ENCODE measurements at regions not wholly inside any gene's neighbourhood (a gene's known extent, or its start where the extent isn't known, plus 50 kb on each side); places are given as distances from the start of the nearest gene placed in this dataset.

DNA sequence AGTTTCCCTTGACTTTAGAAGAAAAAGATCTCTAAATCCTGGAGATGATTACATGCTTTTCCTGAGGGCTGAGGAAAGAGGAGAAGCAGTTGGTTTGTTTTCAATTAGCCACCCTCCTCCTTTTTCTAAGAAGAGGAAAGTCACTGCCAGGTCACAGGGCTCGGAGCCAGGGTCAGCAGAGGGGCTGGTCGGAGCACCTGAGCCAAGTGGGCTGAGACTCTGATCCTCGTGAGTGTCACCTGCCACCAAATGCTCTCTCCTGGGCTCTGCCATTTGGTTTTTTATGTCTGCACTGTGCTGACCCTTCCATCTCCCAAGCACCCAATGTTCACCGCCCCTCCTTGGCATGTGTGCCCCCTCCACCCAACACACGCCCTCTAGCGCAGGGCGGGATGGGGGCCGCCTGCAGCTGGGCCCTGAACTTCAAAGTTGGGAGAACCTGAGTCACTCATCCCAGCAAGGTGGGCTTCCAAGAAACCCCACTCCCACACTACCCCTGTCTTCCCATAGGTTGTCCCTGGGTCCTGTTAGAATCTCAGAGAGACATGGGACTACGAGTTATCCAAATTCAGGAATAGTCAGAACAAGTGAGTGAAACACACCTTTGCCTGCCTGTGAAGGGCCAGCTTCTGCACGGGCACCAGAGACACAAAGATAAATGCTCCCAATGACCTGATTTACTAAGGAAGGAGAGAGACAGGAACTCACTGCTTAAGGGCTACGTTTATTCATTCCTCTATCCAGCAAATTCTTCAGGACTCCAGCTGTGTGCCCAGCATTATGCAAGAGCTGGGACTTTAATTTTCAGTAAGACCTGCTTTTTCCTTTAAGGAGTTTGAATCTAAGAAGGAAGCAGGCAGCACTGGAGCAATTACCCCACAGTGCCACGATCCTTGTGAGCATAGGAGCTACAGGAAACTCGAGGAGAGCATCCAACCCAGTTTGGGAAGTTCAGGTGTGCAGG, 127.5 kb downstream of the RHOU start:
- Histone ChIP-seq H3F3A (ENCODE audit: insufficient read depth, low read depth) (no peaks in the 10 kb centered on the region), H3K79me2 (ENCODE audit: low read depth) (no peaks in the 10 kb centered on the region), H3K4me3 (no peak overlapping the region), H3K27ac (no peak overlapping the region), H4K20me1 (ENCODE audit: insufficient read depth) (no peaks in the 10 kb centered on the region), H3K4me1 (replicated peaks; ENCODE audit: insufficient read depth) (no peaks in the 10 kb centered on the region), H2AFZ (no peak overlapping the region), H3K27me3 (ENCODE audit: insufficient read depth, low read depth) (peaks cover 64% of the 10 kb centered on the region), H3K4me2 (no peak overlapping the region), H3K9me3 (ENCODE audit: insufficient read depth, low read depth) (no peaks in the 10 kb centered on the region), H3K9me2 (ENCODE audit: insufficient read depth) (no peaks in the 10 kb centered on the region), H3K36me3 (ENCODE audit: low read depth) (no peaks in the 10 kb centered on the region)
- DNase-seq = no peak
- ChIA-PET POLR2A (ENCODE audit: unreplicated experiment) (no interaction called here), CTCF (no interaction called here)
- TF ChIP-seq, protein P1, sequence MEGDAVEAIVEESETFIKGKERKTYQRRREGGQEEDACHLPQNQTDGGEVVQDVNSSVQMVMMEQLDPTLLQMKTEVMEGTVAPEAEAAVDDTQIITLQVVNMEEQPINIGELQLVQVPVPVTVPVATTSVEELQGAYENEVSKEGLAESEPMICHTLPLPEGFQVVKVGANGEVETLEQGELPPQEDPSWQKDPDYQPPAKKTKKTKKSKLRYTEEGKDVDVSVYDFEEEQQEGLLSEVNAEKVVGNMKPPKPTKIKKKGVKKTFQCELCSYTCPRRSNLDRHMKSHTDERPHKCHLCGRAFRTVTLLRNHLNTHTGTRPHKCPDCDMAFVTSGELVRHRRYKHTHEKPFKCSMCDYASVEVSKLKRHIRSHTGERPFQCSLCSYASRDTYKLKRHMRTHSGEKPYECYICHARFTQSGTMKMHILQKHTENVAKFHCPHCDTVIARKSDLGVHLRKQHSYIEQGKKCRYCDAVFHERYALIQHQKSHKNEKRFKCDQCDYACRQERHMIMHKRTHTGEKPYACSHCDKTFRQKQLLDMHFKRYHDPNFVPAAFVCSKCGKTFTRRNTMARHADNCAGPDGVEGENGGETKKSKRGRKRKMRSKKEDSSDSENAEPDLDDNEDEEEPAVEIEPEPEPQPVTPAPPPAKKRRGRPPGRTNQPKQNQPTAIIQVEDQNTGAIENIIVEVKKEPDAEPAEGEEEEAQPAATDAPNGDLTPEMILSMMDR (conservative IDR thresholded peaks at IDR 0.05) = no peak
- TF ChIP-seq EZH2 (IDR thresholded peaks at IDR 0.05; ENCODE audit: low read depth) = no peak
- intact Hi-C loops (cut with micrococcal nuclease; ENCODE audit: unreplicated experiment) = no loop called here
- no TSS peak for BruUV-seq (replicated peaks)

DNA sequence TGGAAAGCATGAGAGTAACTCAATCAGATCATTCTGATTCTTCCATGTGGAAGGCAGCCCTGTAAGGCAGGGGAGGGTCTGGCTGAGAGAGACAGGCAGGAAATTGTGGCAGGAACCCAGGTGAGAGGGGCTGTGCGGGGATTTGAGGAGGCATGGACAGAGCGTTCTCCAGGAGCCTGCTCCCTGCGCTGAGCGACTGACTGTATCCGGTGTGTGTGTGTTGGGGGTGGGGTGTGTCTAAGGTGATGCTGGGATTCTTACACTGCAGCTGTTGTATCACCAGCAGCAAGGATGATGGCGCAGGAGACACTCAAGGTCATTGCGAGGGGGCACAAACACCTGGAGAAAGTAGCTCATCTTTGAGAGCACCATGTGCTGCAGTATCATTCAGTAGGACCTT, 128.5 kb downstream of the RHOU start:
- Histone ChIP-seq H3F3A (ENCODE audit: insufficient read depth, low read depth) (no peaks in the 10 kb centered on the region), H2AFZ (no peak overlapping the region), H3K4me2 (no peak overlapping the region), H3K4me1 (replicated peaks; ENCODE audit: insufficient read depth) (no peaks in the 10 kb centered on the region), H3K4me3 (no peak overlapping the region), H4K20me1 (ENCODE audit: insufficient read depth) (no peaks in the 10 kb centered on the region), H3K79me2 (ENCODE audit: low read depth) (no peaks in the 10 kb centered on the region), H3K27me3 (ENCODE audit: insufficient read depth, low read depth) (peaks cover 66% of the 10 kb centered on the region), H3K36me3 (ENCODE audit: low read depth) (no peaks in the 10 kb centered on the region), H3K9me2 (ENCODE audit: insufficient read depth) (no peaks in the 10 kb centered on the region), H3K9me3 (ENCODE audit: insufficient read depth, low read depth) (no peaks in the 10 kb centered on the region), H3K27ac (no peak overlapping the region)
- CTCF ChIA-PET = no interaction called here
- BruUV-seq (replicated peaks) = no TSS peak
- intact Hi-C loops (cut with micrococcal nuclease; ENCODE audit: unreplicated experiment) = no loop called here
- POLR2A ChIA-PET (ENCODE audit: unreplicated experiment) = no interaction called here
- DNase-seq = no peak
- TF ChIP-seq EZH2 (IDR thresholded peaks at IDR 0.05; ENCODE audit: low read depth) = no peak
- TF ChIP-seq, protein P1 (conservative IDR thresholded peaks at IDR 0.05) = no peak

DNA sequence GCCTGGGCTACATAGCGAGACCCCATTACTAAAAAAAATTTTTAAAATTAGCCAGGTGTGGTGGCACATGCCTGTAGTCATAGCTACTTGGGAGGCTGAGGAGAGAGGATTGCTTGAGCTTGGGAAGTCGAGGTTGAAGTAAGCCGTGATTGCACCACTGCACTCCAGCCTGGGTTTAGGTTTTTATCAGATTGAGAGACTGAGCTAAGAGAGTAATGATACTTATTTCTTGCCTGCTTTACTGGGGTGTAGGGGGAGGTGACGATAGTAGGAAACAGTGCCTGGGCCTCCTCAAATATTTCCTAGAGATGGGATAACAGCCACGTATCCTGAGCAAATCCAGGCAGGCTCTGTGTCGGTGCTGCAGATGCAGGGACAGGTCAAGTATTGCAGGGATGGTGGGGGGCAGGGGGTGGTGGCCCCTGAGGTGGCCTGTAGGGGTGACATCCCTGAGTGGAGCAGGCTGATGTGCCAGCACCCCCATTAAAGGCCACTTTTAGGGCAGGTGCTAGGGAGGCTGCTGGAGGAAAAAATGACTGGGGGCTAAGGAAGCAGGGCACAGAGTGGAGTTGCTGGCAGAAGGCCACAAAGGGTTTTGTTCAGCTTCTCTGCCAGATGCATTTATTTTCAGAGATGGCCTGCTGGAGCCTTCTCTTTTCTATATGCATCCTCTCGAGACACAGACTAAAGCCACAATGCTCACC, 130.5 kb downstream of the RHOU start:
- ChIA-PET POLR2A (ENCODE audit: unreplicated experiment) (no interaction called here), CTCF (no interaction called here)
- Histone ChIP-seq H3K27me3 (ENCODE audit: insufficient read depth, low read depth) (peaks cover 68% of the 10 kb centered on the region), H4K20me1 (ENCODE audit: insufficient read depth) (no peaks in the 10 kb centered on the region), H3K4me2 (no peak overlapping the region), H3K9me2 (ENCODE audit: insufficient read depth) (no peaks in the 10 kb centered on the region), H3K4me1 (replicated peaks; ENCODE audit: insufficient read depth) (no peaks in the 10 kb centered on the region), H3F3A (ENCODE audit: insufficient read depth, low read depth) (no peaks in the 10 kb centered on the region), H2AFZ (no peak overlapping the region), H3K36me3 (ENCODE audit: low read depth) (no peaks in the 10 kb centered on the region), H3K9me3 (ENCODE audit: insufficient read depth, low read depth) (no peaks in the 10 kb centered on the region), H3K27ac (no peak overlapping the region), H3K79me2 (ENCODE audit: low read depth) (no peaks in the 10 kb centered on the region), H3K4me3 (no peak overlapping the region)
- BruUV-seq (replicated peaks) = no TSS peak
- intact Hi-C loops (cut with micrococcal nuclease; ENCODE audit: unreplicated experiment) = no loop called here
- no peak for DNase-seq
- TF ChIP-seq, protein P1 (conservative IDR thresholded peaks at IDR 0.05) = no peak
- no peak for TF ChIP-seq EZH2 (IDR thresholded peaks at IDR 0.05; ENCODE audit: low read depth)

All from PC-9 (cell line).